ENCODE measurements at regions not wholly inside any gene's neighbourhood (a gene's known extent, or its start where the extent isn't known, plus 50 kb on each side); places are given as distances from the start of the nearest gene placed in this dataset.

- Mint-ChIP-seq H3K4me1 (peaks cover 17% of the 10 kb centered on the region), H3K36me3 (ENCODE audit: low read depth) (no peaks in the 10 kb centered on the region), H3K4me3 (no peak overlapping the region), H3K27ac (no peak overlapping the region), H3K27me3 (ENCODE audit: insufficient read depth) (no peaks in the 10 kb centered on the region), H3K9me3 (peaks cover under 1% of the 10 kb centered on the region)
- 75% methylated on average over 2 of the region's 2 CpGs; no CpG with 5 or more reads in 1 of the 2 experiments for WGBS, 2 experiments (ENCODE audit: insufficient coverage in 1 of 2, insufficient read length in 1 of 2)
- no peak for TF ChIP-seq CTCF (conservative IDR thresholded peaks at IDR 0.05)
- H3K4me3 ChIP-seq (ENCODE audit: low read length): no peak overlapping the region
- H3K9me3 ChIP-seq (ENCODE audit: control insufficient read depth, low read length): peaks cover 6% of the 10 kb centered on the region
- H3K36me3 ChIP-seq (ENCODE audit: control insufficient read depth, insufficient read depth, low read length): no peaks in the 10 kb centered on the region
- H3K27me3 ChIP-seq (ENCODE audit: control insufficient read depth, insufficient read depth, low read length, poor library complexity, severe bottlenecking): no peaks in the 10 kb centered on the region
- DNase-seq: no peak
- H3K9ac ChIP-seq (ENCODE audit: extremely low read depth, low read length, poor library complexity, severe bottlenecking): no peak overlapping the region
- H3K4me1 ChIP-seq (ENCODE audit: control insufficient read depth, insufficient read depth, low read length): peaks cover 8% of the 10 kb centered on the region
- H3K27ac ChIP-seq (ENCODE audit: low read depth, low read length): no peak overlapping the region
Observed at GRCh38 chr3:64939309-64939708, 251.5 kb upstream of the ADAMTS9 start.

GRCh38 chr3:64936556-64936955, 248.8 kb upstream of the ADAMTS9 start:
- H3K9ac ChIP-seq (ENCODE audit: extremely low read depth, low read length, poor library complexity, severe bottlenecking): no peak overlapping the region
- H3K27ac Mint-ChIP-seq: no peak overlapping the region
- no peaks in the 10 kb centered on the region for H3K27me3 Mint-ChIP-seq (ENCODE audit: insufficient read depth)
- TF ChIP-seq CTCF (conservative IDR thresholded peaks at IDR 0.05): no peak
- no peak overlapping the region for H3K4me3 ChIP-seq (ENCODE audit: low read length)
- H3K9me3 Mint-ChIP-seq: peaks cover 15% of the 10 kb centered on the region
- H3K36me3 ChIP-seq (ENCODE audit: control insufficient read depth, insufficient read depth, low read length): no peaks in the 10 kb centered on the region
- H3K9me3 ChIP-seq (ENCODE audit: control insufficient read depth, low read length): peaks cover 31% of the 10 kb centered on the region
- H3K4me3 Mint-ChIP-seq: no peak overlapping the region
- 83% methylated on average over 1 of the region's 1 CpG; no CpG with 5 or more reads in 1 of the 2 experiments for WGBS, 2 experiments (ENCODE audit: insufficient coverage in 1 of 2, insufficient read length in 1 of 2)
- no peak for DNase-seq
- no peaks in the 10 kb centered on the region for H3K36me3 Mint-ChIP-seq (ENCODE audit: low read depth)
- no peak overlapping the region for H3K27ac ChIP-seq (ENCODE audit: low read depth, low read length)
- H3K27me3 ChIP-seq (ENCODE audit: control insufficient read depth, insufficient read depth, low read length, poor library complexity, severe bottlenecking): no peaks in the 10 kb centered on the region
- peaks cover 17% of the 10 kb centered on the region for H3K4me1 Mint-ChIP-seq
- peaks cover 8% of the 10 kb centered on the region for H3K4me1 ChIP-seq (ENCODE audit: control insufficient read depth, insufficient read depth, low read length)

GRCh38 chr3:64935971-64936370, 248.2 kb upstream of the ADAMTS9 start:
- no peak overlapping the region for H3K9ac ChIP-seq (ENCODE audit: extremely low read depth, low read length, poor library complexity, severe bottlenecking)
- no peak overlapping the region for H3K27ac ChIP-seq (ENCODE audit: low read depth, low read length)
- no peak for DNase-seq
- no peaks in the 10 kb centered on the region for H3K36me3 Mint-ChIP-seq (ENCODE audit: low read depth)
- 91 to 100% methylated on average over 2 of the region's 2 CpGs for WGBS, 2 experiments (ENCODE audit: insufficient coverage in 1 of 2, insufficient read length in 1 of 2)
- no peaks in the 10 kb centered on the region for H3K36me3 ChIP-seq (ENCODE audit: control insufficient read depth, insufficient read depth, low read length)
- no peak overlapping the region for H3K4me3 Mint-ChIP-seq
- peaks cover 31% of the 10 kb centered on the region for H3K9me3 ChIP-seq (ENCODE audit: control insufficient read depth, low read length)
- H3K4me1 ChIP-seq (ENCODE audit: control insufficient read depth, insufficient read depth, low read length): peaks cover 8% of the 10 kb centered on the region
- TF ChIP-seq CTCF (conservative IDR thresholded peaks at IDR 0.05): no peak
- peaks cover 15% of the 10 kb centered on the region for H3K9me3 Mint-ChIP-seq
- peaks cover 17% of the 10 kb centered on the region for H3K4me1 Mint-ChIP-seq
- H3K27me3 ChIP-seq (ENCODE audit: control insufficient read depth, insufficient read depth, low read length, poor library complexity, severe bottlenecking): no peaks in the 10 kb centered on the region
- no peak overlapping the region for H3K27ac Mint-ChIP-seq
- H3K4me3 ChIP-seq (ENCODE audit: low read length): no peak overlapping the region
- no peaks in the 10 kb centered on the region for H3K27me3 Mint-ChIP-seq (ENCODE audit: insufficient read depth)

Measured in endodermal cell (in vitro differentiated cells).